IMR-90 (cell line): ENCODE measurements at regions not wholly inside any gene's neighbourhood (a gene's known extent, or its start where the extent isn't known, plus 50 kb on each side); places are given as distances from the start of the nearest gene placed in this dataset.

Experiments
- ATAC-seq: fragments of 200-7000 bp; cut with Tn5 transposase; 2 replicates; pipeline ENCODE4 v1.9.1; 2020; ENCODE audit warnings: low read depth, mild to moderate bottlenecking, moderate library complexity
- BruUV-seq: library from RNA; stranded (reverse); fragments of 400-500 nt; replicated peaks from 2 replicates; lab custom pipeline; 2021; lab: Mats Ljungman, UMichigan
- CTCF ChIA-PET: fragments of 300-600 bp; formaldehyde crosslinking; extraction: SDS; loops from one replicate; lab custom pipeline; 2021; ENCODE audit warnings: antibody characterized with exemption; lab: Yijun Ruan, JAX
- POLR2A ChIA-PET: fragments of 300-600 bp; sonication (Branson Sonifier 250); formaldehyde crosslinking; loops from one replicate; lab custom pipeline; 2022; ENCODE audit warnings: antibody characterized with exemption; ENCODE audit not compliant: unreplicated experiment; lab: Charles Lee
- DNase-seq: peaks from one replicate; pipeline ENCODE4 v3.0.0; 2013
- H2AFZ ChIP-seq: replicated peaks from 2 replicates; pipeline ENCODE3; 2013; ENCODE audit warnings: low read length, mild to moderate bottlenecking; ENCODE audit not compliant: poor library complexity
- H2AK5ac ChIP-seq: 2 replicates; pipeline ENCODE4 v1.6.1; 2013; ENCODE audit warnings: low read depth, low read length, inconsistent platforms
- H2AK9ac ChIP-seq: replicated peaks from 2 replicates; pipeline ENCODE3; 2013; ENCODE audit warnings: mild to moderate bottlenecking, low read depth, low read length, moderate library complexity; ENCODE audit not compliant: poor library complexity
- H2BK120ac ChIP-seq: 2 replicates; pipeline ENCODE4 v1.6.1; 2013; ENCODE audit warnings: low read depth, low read length, inconsistent platforms
- H2BK15ac ChIP-seq: 3 replicates; pipeline ENCODE4 v1.6.1; 2013; ENCODE audit warnings: low read depth, low read length, inconsistent platforms
- H2BK20ac ChIP-seq: 2 replicates; pipeline ENCODE4 v1.6.1; 2013; ENCODE audit warnings: low read depth, mild to moderate bottlenecking, inconsistent platforms, low read length, moderate library complexity
- H2BK5ac ChIP-seq: 2 replicates; pipeline ENCODE4 v1.6.1; 2013; ENCODE audit warnings: mild to moderate bottlenecking, low read depth, low read length, inconsistent platforms; ENCODE audit not compliant: poor library complexity, severe bottlenecking
- H3K14ac ChIP-seq: replicated peaks from 2 replicates; pipeline ENCODE4 v1.6.1; 2013; ENCODE audit warnings: low read depth, low read length, inconsistent platforms
- H3K18ac ChIP-seq: 2 replicates; pipeline ENCODE4 v1.6.1; 2013; ENCODE audit warnings: low read depth, low read length, control low read depth
- H3K23ac ChIP-seq: 2 replicates; pipeline ENCODE4 v1.6.1; 2013; ENCODE audit warnings: low read depth, low read length, inconsistent platforms
- H3K27ac ChIP-seq: 2 replicates; pipeline ENCODE4 v1.5.1; 2013; ENCODE audit warnings: mild to moderate bottlenecking, control low read depth, low read length; ENCODE audit not compliant: insufficient read depth
- H3K27me3 ChIP-seq: 2 replicates; pipeline ENCODE4 v1.6.1; 2013; ENCODE audit warnings: low read length; ENCODE audit not compliant: control insufficient read depth, insufficient read depth
- H3K36me3 ChIP-seq: 2 replicates; pipeline ENCODE4 v1.6.1; 2013; ENCODE audit warnings: low read length, mixed read lengths; ENCODE audit not compliant: control insufficient read depth, insufficient read depth
- H3K4ac ChIP-seq: 2 replicates; pipeline ENCODE4 v1.6.1; 2013; ENCODE audit warnings: low read depth, low read length, inconsistent platforms
- H3K4me1 ChIP-seq: 2 replicates; pipeline ENCODE4 v1.6.1; 2013; ENCODE audit warnings: low read length, mixed read lengths; ENCODE audit not compliant: control insufficient read depth, insufficient read depth
- H3K4me2 ChIP-seq: 2 replicates; pipeline ENCODE4 v1.6.1; 2013; ENCODE audit warnings: low read depth, mild to moderate bottlenecking, control low read depth, low read length, moderate library complexity
- H3K4me3 ChIP-seq: 2 replicates; pipeline ENCODE4 v1.5.1; 2013; ENCODE audit warnings: low read depth, mild to moderate bottlenecking, control low read depth, low read length, moderate library complexity; ENCODE audit not compliant: insufficient read depth
- H3K56ac ChIP-seq: 2 replicates; pipeline ENCODE4 v1.6.1; 2013; ENCODE audit warnings: low read length, inconsistent platforms; ENCODE audit not compliant: insufficient read depth; ENCODE audit errors: extremely low read depth
- H3K79me1 ChIP-seq, 2 experiments: 2 replicates each; pipeline ENCODE4 v1.6.1; 2013; ENCODE audit warnings: low read length in 2 of 2, inconsistent platforms in 1 of 2, low read depth in 1 of 2
- H3K9ac ChIP-seq: 2 replicates; pipeline ENCODE4 v1.6.1; 2013; ENCODE audit warnings: low read depth, low read length, control low read depth
- H3K9me1 ChIP-seq: 2 replicates; pipeline ENCODE4 v1.6.1; 2013; ENCODE audit warnings: low read length, inconsistent platforms; ENCODE audit not compliant: insufficient read depth
- H3K9me3 ChIP-seq: 2 replicates; pipeline ENCODE4 v1.6.1; 2013; ENCODE audit warnings: low read length; ENCODE audit not compliant: control insufficient read depth, insufficient read depth
- H4K20me1 ChIP-seq: 2 replicates; pipeline ENCODE4 v1.6.1; 2013; ENCODE audit warnings: low read length, inconsistent platforms; ENCODE audit not compliant: insufficient read depth
- H4K5ac ChIP-seq: 2 replicates; pipeline ENCODE4 v1.6.1; 2013; ENCODE audit warnings: mild to moderate bottlenecking, low read depth, low read length, control low read depth
- H4K8ac ChIP-seq, 2 experiments: 2 replicates each; pipeline ENCODE4 v1.6.1; 2013; ENCODE audit warnings: low read depth in 2 of 2, low read length in 2 of 2, control low read depth in 1 of 2, inconsistent platforms in 1 of 2
- H4K91ac ChIP-seq: 2 replicates; pipeline ENCODE4 v1.6.1; 2013; ENCODE audit warnings: low read depth, low read length, inconsistent platforms; ENCODE audit not compliant: insufficient read depth
- BHLHE40 ChIP-seq: fragments of 150-350 bp; IDR thresholded peaks from 2 replicates; pipeline ENCODE4 v1.6.1; 2016; ENCODE audit warnings: mild to moderate bottlenecking, low read depth, low read length
- CEBPB ChIP-seq: IDR thresholded peaks from 2 replicates; pipeline ENCODE4 v1.6.1; 2012; ENCODE audit warnings: low read depth, low read length, improper control_type of control experiment
- CHD1 ChIP-seq: IDR thresholded peaks from 2 replicates; pipeline ENCODE4 v1.6.1; 2012; ENCODE audit warnings: low read depth, low read length, improper control_type of control experiment
- CTCF ChIP-seq: conservative IDR thresholded peaks from 2 replicates; pipeline ENCODE4 v1.5.1; 2012; ENCODE audit warnings: mild to moderate bottlenecking, low read depth, low read length, improper control_type of control experiment
- ELK1 ChIP-seq: fragments of 150-350 bp; IDR thresholded peaks from 2 replicates; pipeline ENCODE4 v1.6.1; 2016; ENCODE audit warnings: low read depth, mild to moderate bottlenecking, low read length, moderate library complexity, borderline replicate concordance
- FOS ChIP-seq: fragments of 150-350 bp; IDR thresholded peaks from 2 replicates; pipeline ENCODE4 v1.6.1; 2016; ENCODE audit warnings: low read depth, low read length
- MAFK ChIP-seq: IDR thresholded peaks from 2 replicates; pipeline ENCODE4 v1.6.1; 2012; ENCODE audit warnings: low read depth, low read length, improper control_type of control experiment
- MAZ ChIP-seq: IDR thresholded peaks from 2 replicates; pipeline ENCODE4 v1.6.1; 2012; ENCODE audit warnings: low read depth, mild to moderate bottlenecking, low read length, improper control_type of control experiment, moderate library complexity, borderline replicate concordance
- MXI1 ChIP-seq: IDR thresholded peaks from 2 replicates; pipeline ENCODE4 v1.6.1; 2012; ENCODE audit warnings: low read depth, mild to moderate bottlenecking, low read length, moderate library complexity, borderline replicate concordance
- NFE2L2 ChIP-seq: fragments of 150-350 bp; IDR thresholded peaks from 2 replicates; pipeline ENCODE4 v1.6.1; 2016; ENCODE audit warnings: low read depth, mild to moderate bottlenecking, low read length
- POLR2A ChIP-seq: IDR thresholded peaks from 2 replicates; pipeline ENCODE4 v1.6.1; 2012; ENCODE audit warnings: mild to moderate bottlenecking, low read depth, low read length
- RAD21 ChIP-seq: IDR thresholded peaks from 2 replicates; pipeline ENCODE4 v1.6.1; 2012; ENCODE audit warnings: low read length, improper control_type of control experiment
- RCOR1 ChIP-seq: IDR thresholded peaks from 2 replicates; pipeline ENCODE4 v1.6.1; 2012; ENCODE audit warnings: mild to moderate bottlenecking, low read length, improper control_type of control experiment; ENCODE audit not compliant: insufficient replicate concordance
- RFX5 ChIP-seq: IDR thresholded peaks from 2 replicates; pipeline ENCODE4 v1.8.0; 2012; ENCODE audit warnings: low read depth, mild to moderate bottlenecking, low read length, moderate library complexity
- SMC3 ChIP-seq: fragments of 150-350 bp; IDR thresholded peaks from 2 replicates; pipeline ENCODE4 v1.6.1; 2016; ENCODE audit warnings: low read depth, mild to moderate bottlenecking, antibody characterized with exemption, low read length, moderate library complexity
- USF2 ChIP-seq: fragments of 150-350 bp; IDR thresholded peaks from 2 replicates; pipeline ENCODE4 v1.6.1; 2017; ENCODE audit warnings: mild to moderate bottlenecking, antibody characterized with exemption, low read length, low read depth
- WGBS, 2 experiments: methylation state at CpG; one replicate each; pipeline versions ENCODE4 v1.1.5 to v1.1.7; 2013; ENCODE audit warnings: missing lambda C conversion rate in 2 of 2; ENCODE audit not compliant: insufficient read length in 1 of 2; ENCODE audit errors: extremely low coverage in 2 of 2; 5-methylcytosine and 5-hydroxymethylcytosine counted together
- dilution Hi-C: fragments of 300-500 bp; cut with HindIII; formaldehyde crosslinking; loops from one replicate; pipeline ENCODE4 v1.14.3; 2018; ENCODE audit warnings: low sequenced_read_pairs; ENCODE audit not compliant: unreplicated experiment
- in situ Hi-C: fragments of 300-500 bp; cut with MboI; formaldehyde crosslinking; loops from 3 replicates; pipeline ENCODE4 v1.14.3; 2019; ENCODE audit warnings: low sequenced_read_pairs, inconsistent platforms, mixed read lengths
- intact Hi-C: fragments of 100-400 bp; cut with micrococcal nuclease; formaldehyde crosslinking; loops from 2 replicates; pipeline ENCODE4 v1.10.0; 2022

- ChIA-PET POLR2A (no interaction called here), CTCF (no interaction called here)
- TF ChIP-seq CEBPB (no peak), CTCF (no peak), RFX5 (no peak), BHLHE40 (no peak), FOS (no peak), RAD21 (no peak), RCOR1 (no peak), SMC3 (no peak), POLR2A (no peak), MXI1 (no peak), ELK1 (no peak), USF2 (no peak), MAZ (no peak), CHD1 (no peak), MAFK (no peak), NFE2L2 (no peak)
- Histone ChIP-seq H2BK15ac (no peak overlapping the region), H4K20me1 (no peaks in the 10 kb centered on the region), H3K9me1 (no peaks in the 10 kb centered on the region), H3K27me3 (no peaks in the 10 kb centered on the region), H3K9ac (no peak overlapping the region), H3K79me1 (no peaks in the 10 kb centered on the region), H2BK120ac (no peak overlapping the region), H3K18ac (no peak overlapping the region), H3K4me3 (no peak overlapping the region), H2BK5ac (no peak overlapping the region), H3K36me3 (no peaks in the 10 kb centered on the region), H3K23ac (no peak overlapping the region), H3K4me2 (no peak overlapping the region), H2BK20ac (no peak overlapping the region), H2AK5ac (no peak overlapping the region), H3K27ac (no peak overlapping the region), H3K14ac (no peak overlapping the region), H3K4ac (no peak overlapping the region), H2AFZ (no peak overlapping the region), H4K5ac (no peak overlapping the region), H3K9me3 (no peaks in the 10 kb centered on the region), H2AK9ac (no peak overlapping the region), H4K8ac (no peak overlapping the region), H4K91ac (no peak overlapping the region), H3K56ac (no peak overlapping the region), H3K4me1 (no peaks in the 10 kb centered on the region)
- no TSS peak for BruUV-seq
- dilution Hi-C loops (no loop called here), intact Hi-C loops (no loop called here), in situ Hi-C loops (no loop called here)
- DNase-seq (no peak), ATAC-seq (no peak)
- whole genome bisulfite sequencing, 2 experiments, result 100% methylated on average over 1 of the region's 6 CpGs; no CpG with 5 or more reads in 1 of the 2 experiments
These were observed 890.8 kb upstream of the MAP3K7 start for GRCh38 chr6:91477688-91478087.
